ENCODE measurements at regions not wholly inside any gene's neighbourhood (a gene's known extent, or its start where the extent isn't known, plus 50 kb on each side); places are given as distances from the start of the nearest gene placed in this dataset.

DNA sequence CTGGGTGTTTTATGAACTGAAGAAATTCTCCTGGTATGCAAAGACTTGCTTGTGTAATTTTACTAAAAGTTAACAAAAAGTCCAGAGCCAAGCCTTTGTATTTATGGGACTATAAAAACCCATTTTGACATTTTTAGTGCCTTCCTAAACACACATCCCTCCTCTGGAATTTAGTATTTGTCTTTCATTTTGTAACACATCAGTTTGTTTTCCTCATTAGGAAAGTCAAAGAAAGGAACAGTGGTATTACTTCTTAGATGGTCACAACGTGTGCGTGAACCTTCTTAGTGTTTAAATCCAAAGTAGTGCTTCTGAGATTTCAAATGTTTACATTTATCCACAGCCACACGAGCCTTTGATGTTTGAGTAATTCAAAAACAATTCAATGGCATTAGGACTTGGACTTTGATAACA is 103.2 kb upstream of the TMEM106B start:
- intact Hi-C loops (cut with micrococcal nuclease; ENCODE audit: unreplicated experiment) (no loop called here), in situ Hi-C loops (cut with HindIII; ENCODE audit: extremely low pct_ligation_motif_present, low pct_unique_long_range_greater_than_20kb) (no loop called here)
- H3K27ac ChIP-seq (ENCODE audit: extremely low read length, insufficient read depth, low read length), result no peak overlapping the region
- FAIRE-seq, result no peak
- ChIA-PET CTCF (ENCODE audit: low intra/inter-chr PET ratio, low total read pairs) (no interaction called here), POLR2A (no interaction called here)
- no peak for ATAC-seq
- no peak overlapping the region for H3K9ac ChIP-seq (ENCODE audit: insufficient read depth, low read depth, low read length)
- peaks cover 8% of the 10 kb centered on the region; the same call in 1 of the 2 replicates for H3K4me1 ChIP-seq (ENCODE audit: insufficient read depth, low read length)
- TF ChIP-seq GFI1 (CRISPR knock-in tag; IDR thresholded peaks at IDR 0.05; ENCODE audit: borderline replicate concordance) (peak; percentile 34; the same call in 1 of the 2 replicates), KLF15 (CRISPR knock-in tag; IDR thresholded peaks at IDR 0.05; ENCODE audit: borderline replicate concordance) (no peak), GATAD1 (CRISPR knock-in tag; IDR thresholded peaks at IDR 0.05) (no peak), TCF7 (IDR thresholded peaks at IDR 0.05; ENCODE audit: low read depth) (peak; percentile 18; the same call in 1 of the 2 replicates)
- TF ChIP-seq, protein P1, sequence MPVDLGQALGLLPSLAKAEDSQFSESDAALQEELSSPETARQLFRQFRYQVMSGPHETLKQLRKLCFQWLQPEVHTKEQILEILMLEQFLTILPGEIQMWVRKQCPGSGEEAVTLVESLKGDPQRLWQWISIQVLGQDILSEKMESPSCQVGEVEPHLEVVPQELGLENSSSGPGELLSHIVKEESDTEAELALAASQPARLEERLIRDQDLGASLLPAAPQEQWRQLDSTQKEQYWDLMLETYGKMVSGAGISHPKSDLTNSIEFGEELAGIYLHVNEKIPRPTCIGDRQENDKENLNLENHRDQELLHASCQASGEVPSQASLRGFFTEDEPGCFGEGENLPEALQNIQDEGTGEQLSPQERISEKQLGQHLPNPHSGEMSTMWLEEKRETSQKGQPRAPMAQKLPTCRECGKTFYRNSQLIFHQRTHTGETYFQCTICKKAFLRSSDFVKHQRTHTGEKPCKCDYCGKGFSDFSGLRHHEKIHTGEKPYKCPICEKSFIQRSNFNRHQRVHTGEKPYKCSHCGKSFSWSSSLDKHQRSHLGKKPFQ (CRISPR knock-in tag; IDR thresholded peaks at IDR 0.05; ENCODE audit: insufficient replicate concordance), result no peak
- TF ChIP-seq, protein P2, sequence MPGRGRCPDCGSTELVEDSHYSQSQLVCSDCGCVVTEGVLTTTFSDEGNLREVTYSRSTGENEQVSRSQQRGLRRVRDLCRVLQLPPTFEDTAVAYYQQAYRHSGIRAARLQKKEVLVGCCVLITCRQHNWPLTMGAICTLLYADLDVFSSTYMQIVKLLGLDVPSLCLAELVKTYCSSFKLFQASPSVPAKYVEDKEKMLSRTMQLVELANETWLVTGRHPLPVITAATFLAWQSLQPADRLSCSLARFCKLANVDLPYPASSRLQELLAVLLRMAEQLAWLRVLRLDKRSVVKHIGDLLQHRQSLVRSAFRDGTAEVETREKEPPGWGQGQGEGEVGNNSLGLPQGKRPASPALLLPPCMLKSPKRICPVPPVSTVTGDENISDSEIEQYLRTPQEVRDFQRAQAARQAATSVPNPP (CRISPR knock-in tag; IDR thresholded peaks at IDR 0.05), result no peak
- no peaks in the 10 kb centered on the region for H4K20me1 ChIP-seq (ENCODE audit: insufficient read depth, low read length)
- no peak overlapping the region for H3K4me2 ChIP-seq (ENCODE audit: low read depth, low read length)
- H3K27me3 ChIP-seq (ENCODE audit: control insufficient read depth in 1 of 2, insufficient read depth in 2 of 2, low read length in 2 of 2), result no peaks in the 10 kb centered on the region
- no TSS peak for BruUV-seq (replicated peaks)
- no peak overlapping the region for H3K4me3 ChIP-seq (replicated peaks in 1 of 3; ENCODE audit: insufficient read depth in 1 of 3, low read depth in 2 of 3, low read length in 3 of 3)
- no peak overlapping the region for H2AFZ ChIP-seq (ENCODE audit: low read length)
- no peaks in the 10 kb centered on the region for H3K9me3 ChIP-seq (ENCODE audit: low read length)
- no peaks in the 10 kb centered on the region for H3K79me2 ChIP-seq (ENCODE audit: insufficient read depth, low read length)
- 0% methylated on average over 3 of the region's 3 CpGs for WGBS (ENCODE audit: low lambda C conversion rate)
- no peaks in the 10 kb centered on the region for H3K36me3 ChIP-seq (replicated peaks in 1 of 2; ENCODE audit: control insufficient read depth in 1 of 2, insufficient read depth in 2 of 2, low read length in 2 of 2)
- DNase-seq (ENCODE audit: low spot score), result peak; percentile 37

DNA sequence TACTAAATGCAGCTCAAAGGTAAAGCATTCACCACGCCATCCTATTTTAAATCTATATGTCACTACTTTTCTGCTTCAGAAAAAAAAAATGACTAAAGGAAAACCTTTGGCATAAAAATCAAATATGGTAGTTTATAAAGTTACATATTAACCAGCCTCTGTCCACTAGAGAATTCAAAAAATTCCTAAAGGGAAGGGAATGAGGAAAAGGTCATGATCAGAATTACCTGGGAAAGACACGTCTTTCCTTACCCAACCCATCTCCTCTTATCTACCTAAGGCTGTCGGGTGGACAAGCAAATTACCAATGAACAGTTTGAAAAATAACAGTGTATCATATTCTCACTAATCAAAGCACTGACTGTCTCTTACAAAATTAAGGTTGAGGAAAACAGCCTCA is 100.7 kb upstream of the TMEM106B start:
- POLR2A ChIA-PET, result no interaction called here
- intact Hi-C loops (cut with micrococcal nuclease; ENCODE audit: unreplicated experiment), result no loop called here
- no peaks in the 10 kb centered on the region for H3K36me3 ChIP-seq (replicated peaks in 1 of 2; ENCODE audit: control insufficient read depth in 1 of 2, insufficient read depth in 2 of 2, low read length in 2 of 2)
- no peaks in the 10 kb centered on the region for H3K79me2 ChIP-seq (ENCODE audit: insufficient read depth, low read length)
- WGBS (ENCODE audit: low lambda C conversion rate), result 23% methylated on average over 3 of the region's 3 CpGs
- no peaks in the 10 kb centered on the region for H3K9me3 ChIP-seq (ENCODE audit: low read length)
- H3K4me2 ChIP-seq (ENCODE audit: low read depth, low read length), result no peak overlapping the region
- H3K9ac ChIP-seq (ENCODE audit: insufficient read depth, low read depth, low read length), result no peak overlapping the region
- in situ Hi-C loops (cut with HindIII; ENCODE audit: extremely low pct_ligation_motif_present, low pct_unique_long_range_greater_than_20kb), result no loop called here
- no peaks in the 10 kb centered on the region for H3K27me3 ChIP-seq (ENCODE audit: control insufficient read depth in 1 of 2, insufficient read depth in 2 of 2, low read length in 2 of 2)
- no peak overlapping the region for H2AFZ ChIP-seq (ENCODE audit: low read length)
- no peak for TF ChIP-seq NR2F2 (IDR thresholded peaks at IDR 0.05; ENCODE audit: borderline replicate concordance, low read depth)
- TF ChIP-seq, protein P2 (CRISPR knock-in tag; IDR thresholded peaks at IDR 0.05), result no peak
- H4K20me1 ChIP-seq (ENCODE audit: insufficient read depth, low read length), result no peaks in the 10 kb centered on the region
- FAIRE-seq (no peak), ATAC-seq (no peak), DNase-seq (ENCODE audit: low spot score) (no peak)
- CTCF ChIA-PET (ENCODE audit: low intra/inter-chr PET ratio, low total read pairs), result no interaction called here
- BruUV-seq (replicated peaks), result no TSS peak
- no peak overlapping the region for H3K27ac ChIP-seq (ENCODE audit: extremely low read length, insufficient read depth, low read length)
- H3K4me3 ChIP-seq (replicated peaks in 1 of 3; ENCODE audit: insufficient read depth in 1 of 3, low read depth in 2 of 3, low read length in 3 of 3), result no peak overlapping the region
- H3K4me1 ChIP-seq (ENCODE audit: insufficient read depth, low read length), result peaks cover 8% of the 10 kb centered on the region; the same call in 1 of the 2 replicates

Data from HepG2 (cell line).